NCI-H226 (cell line): ENCODE measurements at regions not wholly inside any gene's neighbourhood (a gene's known extent, or its start where the extent isn't known, plus 50 kb on each side); places are given as distances from the start of the nearest gene placed in this dataset.
"Not testable (repeated sequence)": the region's sequence is repeated elsewhere in the genome, so short reads cannot be mapped to it uniquely, and the experiment has no call there.

ENCODE experiments used
- DNase-seq: peaks from one replicate; pipeline ENCODE4 v3.0.0-alpha.2; 2015

DNA sequence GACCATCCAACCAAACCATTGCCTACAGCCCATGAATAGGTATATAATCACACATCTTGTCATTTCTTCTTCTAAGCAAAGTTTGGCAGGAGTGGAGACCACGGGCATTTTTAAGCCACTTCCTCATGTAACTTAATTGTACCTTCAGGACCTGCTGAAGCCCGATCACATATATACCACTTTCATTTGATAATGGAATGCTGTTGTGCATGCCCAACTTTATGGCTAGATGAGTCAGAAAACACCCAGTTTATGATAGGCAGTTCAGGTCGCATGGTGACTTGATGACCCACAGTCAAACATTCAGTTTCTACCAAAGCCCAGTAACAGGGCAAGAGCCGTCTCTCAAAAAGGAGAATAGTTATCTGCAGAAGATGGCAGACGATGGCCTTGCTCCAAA, 2295.0 kb upstream of the ACO1 start:
- no peak for DNase-seq

GRCh38 chr9:30103647-30104394, 2280.6 kb upstream of the ACO1 start:
- no peak for DNase-seq

DNA sequence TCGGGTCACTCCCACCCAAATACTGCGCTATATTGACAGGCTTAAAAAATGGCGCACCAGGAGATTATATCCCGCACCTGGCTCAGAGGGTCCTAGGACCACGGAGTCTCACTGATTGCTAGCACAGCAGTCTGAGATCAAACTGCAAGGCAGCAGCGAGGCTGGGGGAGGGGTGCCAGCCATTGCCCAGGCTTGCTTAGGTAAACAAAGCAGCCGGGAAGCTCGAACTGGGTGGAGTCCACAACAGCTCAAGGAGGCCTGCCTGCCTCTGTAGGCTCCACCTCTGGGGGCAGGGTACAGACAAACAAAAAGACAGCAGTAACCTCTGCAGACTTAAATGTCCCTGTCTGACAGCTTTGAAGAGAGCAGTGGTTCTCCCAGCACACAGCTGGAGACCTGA, 2277.3 kb upstream of the ACO1 start:
- DNase-seq, result not testable (repeated sequence)

- DNase-seq, result no peak
Observed at GRCh38 chr9:30116673-30117217, 2267.7 kb upstream of the ACO1 start.

DNA sequence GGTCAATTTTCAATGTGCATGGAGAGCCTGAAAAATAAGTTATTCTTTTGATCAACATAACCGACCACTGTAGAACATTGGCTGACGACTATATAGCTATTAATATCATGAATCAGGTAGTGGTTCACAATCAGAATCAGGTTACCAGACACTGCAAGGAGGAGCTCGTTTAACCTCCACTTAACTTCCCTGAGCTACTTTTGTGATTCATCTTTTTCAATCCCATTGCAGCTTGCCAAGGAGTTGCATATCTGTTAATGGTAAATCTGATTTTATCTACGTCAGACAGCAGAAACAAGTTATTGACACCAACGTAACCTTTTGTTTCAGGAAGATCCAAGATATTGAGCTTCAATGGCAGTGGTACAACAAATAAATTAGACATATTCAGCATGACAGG, 2263.8 kb upstream of the ACO1 start:
- DNase-seq, result no peak

DNA sequence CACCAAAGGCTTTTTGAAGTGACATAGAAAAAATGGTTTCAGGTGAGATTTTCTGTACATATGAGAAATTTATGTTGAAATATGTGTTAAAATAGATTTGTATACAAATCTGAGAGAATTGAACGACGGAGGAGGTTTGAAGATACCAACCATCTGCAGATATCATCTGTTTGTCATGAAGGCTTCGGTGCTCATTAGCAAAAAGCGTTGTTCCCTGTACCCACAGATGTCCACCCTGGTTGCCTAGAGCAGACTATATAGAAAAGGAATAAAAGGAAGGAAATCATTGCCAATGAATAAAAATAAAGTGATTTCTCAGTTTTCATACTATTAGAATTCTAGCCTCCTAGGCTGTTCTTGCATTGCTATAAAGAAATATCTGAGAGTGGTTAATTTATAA, 2262.8 kb upstream of the ACO1 start:
- no peak for DNase-seq

DNA sequence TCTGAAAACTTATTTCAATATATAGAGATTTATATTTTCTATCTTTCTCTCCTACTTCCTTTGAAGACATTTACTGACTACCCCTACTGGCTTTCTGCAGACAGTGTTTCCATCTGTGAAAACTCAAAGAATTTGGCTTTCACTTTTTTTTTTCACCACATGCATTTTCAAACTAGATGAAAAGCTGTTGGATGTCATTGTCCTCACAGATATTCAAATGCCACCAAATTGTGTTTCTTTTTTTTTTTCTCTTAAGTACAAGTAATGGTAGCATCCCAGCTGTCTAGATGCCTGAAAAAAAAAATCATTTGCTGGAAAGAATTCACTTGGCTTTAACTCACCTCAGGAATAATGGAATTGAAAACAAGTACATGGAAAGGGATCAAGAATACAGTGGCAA, 2258.6 kb upstream of the ACO1 start:
- no peak for DNase-seq

GRCh38 chr9:30127371-30127770, 2257.1 kb upstream of the ACO1 start:
- no peak for DNase-seq

- DNase-seq, result no peak
Observed at GRCh38 chr9:30140407-30140806, 2244.0 kb upstream of the ACO1 start.

DNA sequence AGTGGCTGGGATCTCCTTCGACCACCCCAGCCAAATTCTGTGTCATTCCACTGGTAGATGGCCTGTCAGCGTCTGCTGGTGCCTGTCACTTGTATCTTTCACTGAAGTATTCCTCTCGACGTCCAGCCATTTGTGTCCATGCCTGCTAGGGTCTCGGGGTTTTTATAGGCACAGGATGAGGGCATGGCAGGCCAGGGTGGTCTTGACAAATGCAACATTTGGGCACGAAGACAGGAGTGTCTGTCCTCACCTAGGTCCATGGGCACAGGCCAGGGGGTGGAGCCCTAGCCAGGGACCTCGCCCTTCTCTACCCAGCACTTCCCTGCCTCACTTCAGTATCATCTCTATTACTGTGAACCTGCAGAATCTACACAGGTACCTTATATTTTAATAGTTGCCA, 2223.9 kb upstream of the ACO1 start:
- DNase-seq, result no peak

DNA sequence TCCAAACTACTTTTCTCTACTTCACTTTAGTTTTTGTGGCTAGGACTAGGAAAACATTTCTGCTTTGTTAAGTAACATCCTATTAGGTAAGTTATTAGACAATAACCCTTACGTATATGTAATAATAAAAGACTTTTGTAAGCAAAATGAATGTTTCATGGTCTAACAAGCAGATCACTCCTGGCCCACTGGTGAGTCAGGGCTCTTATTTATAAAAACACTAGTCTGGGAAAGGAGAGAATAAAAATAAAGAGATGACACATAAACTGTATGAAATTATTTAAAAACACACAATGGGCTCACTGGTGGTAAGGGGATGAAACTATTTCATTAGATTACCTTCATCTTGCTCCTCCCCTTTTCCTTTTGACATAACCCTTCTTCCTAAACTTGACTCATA, 2212.2 kb upstream of the ACO1 start:
- no peak for DNase-seq

DNA sequence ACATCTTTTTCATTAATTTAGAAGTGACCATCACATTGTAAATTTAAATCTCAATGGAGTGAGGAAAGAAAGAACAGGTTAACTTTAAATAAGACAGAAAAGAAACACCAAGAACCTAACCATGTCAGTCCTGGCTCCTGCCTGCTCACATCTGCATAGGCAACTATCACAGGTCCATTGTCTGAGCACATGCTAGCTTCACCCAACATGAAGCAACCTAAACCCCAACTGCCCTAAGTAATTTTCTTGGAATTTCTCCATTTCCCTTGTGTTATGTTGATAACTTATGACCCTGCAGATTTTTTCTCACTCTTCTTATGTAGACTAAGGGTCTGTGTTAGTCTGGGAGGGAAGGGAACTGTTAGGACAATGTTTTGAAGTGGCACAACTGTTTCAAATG, 2205.8 kb upstream of the ACO1 start:
- DNase-seq, result no peak

GRCh38 chr9:30193421-30193820, 2191.0 kb upstream of the ACO1 start:
- DNase-seq, result no peak

DNA sequence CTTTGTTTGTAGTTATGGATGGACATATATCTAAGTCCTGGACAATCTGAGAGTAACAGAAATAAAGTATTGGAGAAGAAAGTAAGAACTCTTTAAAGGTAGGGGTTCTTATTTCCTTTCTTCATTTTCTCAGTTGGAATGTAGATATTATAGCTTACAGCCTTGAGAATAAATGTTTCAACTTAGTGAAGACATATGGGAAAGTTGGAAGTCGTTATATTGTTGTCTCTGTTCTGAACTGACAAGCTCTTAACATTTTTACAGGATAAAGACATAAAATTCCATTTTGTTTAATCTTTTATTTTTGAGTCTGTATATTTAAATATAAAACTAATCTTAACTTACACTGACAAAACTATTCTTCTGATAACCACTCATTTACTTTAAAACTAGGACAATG, 2187.5 kb upstream of the ACO1 start:
- no peak for DNase-seq

GRCh38 chr9:30197453-30197852, 2187.0 kb upstream of the ACO1 start:
- DNase-seq, result no peak

- no peak for DNase-seq
Observed at GRCh38 chr9:30197954-30198353, 2186.5 kb upstream of the ACO1 start.

DNA sequence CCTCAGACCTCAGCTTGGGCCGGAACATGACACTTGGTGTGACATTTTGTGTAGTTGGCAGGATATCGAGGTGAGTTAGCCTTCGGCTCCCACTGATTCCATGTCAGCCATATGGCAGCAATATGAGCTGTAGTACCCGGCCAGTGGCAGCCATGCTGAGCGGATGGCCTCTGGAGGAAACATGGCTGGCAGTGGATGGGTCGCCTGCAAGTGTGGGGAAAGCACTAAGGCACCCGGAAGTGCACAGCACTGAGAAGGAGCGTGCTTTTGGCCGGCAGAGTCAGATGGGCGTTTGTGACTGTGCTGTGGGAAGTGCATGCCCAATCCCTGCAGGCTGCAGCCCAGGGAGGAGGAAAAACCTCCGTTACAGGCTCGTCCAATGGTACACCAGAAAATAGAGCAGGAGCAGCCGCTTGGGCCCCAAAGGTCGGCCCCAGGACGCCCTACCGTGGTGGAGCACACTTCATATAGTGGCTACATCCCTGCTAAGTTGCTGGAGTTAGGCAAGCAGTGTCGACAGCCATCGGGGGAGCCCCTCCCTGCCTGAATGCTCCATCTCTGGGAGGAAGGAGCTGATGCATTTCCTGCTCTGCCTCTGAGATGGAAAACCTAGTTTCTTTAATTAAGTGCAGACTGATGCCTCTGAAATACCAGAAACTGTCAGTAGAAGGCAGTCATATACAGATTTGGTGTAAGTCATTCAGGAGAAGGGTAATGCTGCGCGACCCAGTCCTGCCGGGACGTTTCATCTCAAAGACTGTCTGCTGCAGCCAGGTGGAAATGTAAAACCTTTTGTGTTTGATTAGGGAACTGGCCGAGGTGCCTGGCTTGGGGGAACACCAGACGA, 2185.8 kb upstream of the ACO1 start:
- no peak for DNase-seq

- no peak for DNase-seq
Observed at GRCh38 chr9:30201024-30201423, 2183.4 kb upstream of the ACO1 start.

GRCh38 chr9:30235068-30235467, 2149.4 kb upstream of the ACO1 start:
- no peak for DNase-seq

GRCh38 chr9:30235564-30235963, 2148.9 kb upstream of the ACO1 start:
- no peak for DNase-seq

- no peak for DNase-seq
Observed at GRCh38 chr9:30239878-30240277, 2144.6 kb upstream of the ACO1 start.

DNA sequence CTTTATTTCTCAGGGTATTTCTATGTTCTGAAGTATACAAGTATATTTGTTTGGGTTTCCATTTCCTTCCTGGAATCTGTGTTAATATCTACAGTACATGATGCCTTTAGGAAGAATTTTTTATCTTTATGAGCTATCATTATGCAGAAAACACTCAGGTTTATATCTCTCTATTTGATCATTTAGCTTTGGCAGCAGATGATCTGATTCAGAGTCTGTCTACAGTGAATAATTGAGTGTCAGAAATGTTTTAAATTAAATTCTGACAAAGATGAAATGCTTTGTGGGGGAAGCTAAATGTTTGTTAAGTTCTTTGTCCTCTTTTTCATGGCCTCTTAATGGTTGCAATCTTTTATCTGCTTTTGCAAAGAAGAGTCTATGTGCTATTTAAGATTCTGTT, 2141.0 kb upstream of the ACO1 start:
- no peak for DNase-seq

DNA sequence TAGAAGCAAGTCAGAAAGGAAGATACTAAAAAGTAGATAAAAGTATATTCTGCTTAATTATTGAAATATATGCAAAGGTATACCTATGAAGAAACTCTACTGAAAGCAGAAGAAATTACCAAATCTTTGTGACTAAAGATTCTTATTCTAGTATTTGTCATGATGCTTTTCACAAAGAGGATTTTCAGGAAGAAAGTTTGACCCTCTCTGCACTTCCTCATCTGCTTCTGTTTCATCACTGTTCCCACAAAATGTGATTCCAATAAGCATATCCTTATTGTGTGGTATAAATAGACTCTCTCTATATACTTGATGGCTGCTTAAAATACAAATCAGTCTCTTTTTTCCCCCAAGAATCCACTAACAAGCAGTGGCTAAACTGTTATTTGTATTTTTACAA, 2139.6 kb upstream of the ACO1 start:
- no peak for DNase-seq

DNA sequence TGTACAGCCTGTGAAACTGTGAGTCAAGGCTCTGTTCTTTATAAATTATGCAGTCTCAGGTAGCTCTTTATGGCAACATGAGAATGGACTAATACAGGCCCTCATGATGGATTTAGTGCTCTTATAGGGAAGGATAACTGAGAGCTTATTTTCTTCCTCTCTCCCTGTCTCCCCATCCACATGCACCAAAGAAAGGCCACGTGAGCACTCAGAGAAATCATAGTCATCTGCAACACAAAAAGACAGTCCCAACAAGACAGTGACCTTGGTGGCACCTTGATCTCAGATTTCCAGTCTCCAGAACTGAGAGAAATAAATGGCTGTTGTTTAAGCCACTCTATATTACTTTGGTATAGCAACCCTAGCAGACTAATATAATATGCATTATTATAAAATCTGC, 2133.6 kb upstream of the ACO1 start:
- DNase-seq, result no peak
